Common myeloid progenitor, CD34-positive (primary cell): ENCODE measurements at regions not wholly inside any gene's neighbourhood (a gene's known extent, or its start where the extent isn't known, plus 50 kb on each side); places are given as distances from the start of the nearest gene placed in this dataset.

ENCODE experiments used
- CTCF ChIA-PET: fragments of 350-600 bp; sonication (Branson Sonifier 250); formaldehyde crosslinking; loops from one replicate; lab custom pipeline; 2021; ENCODE audit warnings: antibody characterized with exemption; lab: Charles Lee
- POLR2A ChIA-PET: fragments of 350-600 bp; sonication (Branson Sonifier 250); formaldehyde crosslinking; loops from one replicate; lab custom pipeline; 2021; ENCODE audit warnings: antibody characterized with exemption; lab: Charles Lee
- DNase-seq, 3 donors: peaks; one replicate each; pipeline versions ENCODE4 v3.0.0 to v3.0.0-alpha.2; 2013
- H3K27ac ChIP-seq, 2 experiments: 1 replicate in 1 of 2; 2 replicates in 1 of 2; pipeline ENCODE4 v1.7.0; 2013; ENCODE audit warnings: inconsistent platforms in 2 of 2, low read length in 2 of 2, mild to moderate bottlenecking in 2 of 2, low read depth in 1 of 2, moderate library complexity in 1 of 2; ENCODE audit not compliant: severe bottlenecking in 2 of 2, insufficient read depth in 1 of 2, poor library complexity in 1 of 2
- H3K27me3 ChIP-seq, 5 experiments: replicated peaks in 2 of 5; 1 replicate in 3 of 5; 2 replicates in 2 of 5; pipeline versions ENCODE4 v1.6.1 to v1.7.0; 2013; ENCODE audit warnings: low read length in 4 of 5, mild to moderate bottlenecking in 2 of 5, moderate library complexity in 2 of 5, inconsistent platforms in 1 of 5; ENCODE audit not compliant: insufficient read depth in 5 of 5, control insufficient read depth in 4 of 5
- H3K36me3 ChIP-seq, 4 experiments: 1 replicate in 2 of 4; 2 replicates in 2 of 4; pipeline versions ENCODE4 v1.6.1 to v1.7.0; 2013; ENCODE audit warnings: low read length in 3 of 4, control low read depth in 1 of 4, mild to moderate bottlenecking in 1 of 4; ENCODE audit not compliant: control insufficient read depth in 4 of 4, insufficient read depth in 4 of 4
- H3K4me1 ChIP-seq, 4 experiments: 1 replicate in 3 of 4; 2 replicates in 1 of 4; pipeline versions ENCODE4 v1.6.1 to v1.7.1; 2013; ENCODE audit warnings: low read length in 3 of 4, mild to moderate bottlenecking in 3 of 4, control low read depth in 1 of 4, inconsistent platforms in 1 of 4, moderate library complexity in 1 of 4; ENCODE audit not compliant: control insufficient read depth in 4 of 4, insufficient read depth in 4 of 4; ENCODE audit errors: control extremely low read depth in 1 of 4
- H3K4me3 ChIP-seq, 7 experiments: 1 replicate in 4 of 7; 2 replicates in 3 of 7; pipeline versions ENCODE4 v1.5.1 to v1.7.0; 2013; ENCODE audit warnings: mild to moderate bottlenecking in 7 of 7, low read length in 6 of 7, moderate library complexity in 6 of 7, inconsistent platforms in 2 of 7, low read depth in 2 of 7, control low read depth in 1 of 7; ENCODE audit not compliant: insufficient read depth in 4 of 7, control insufficient read depth in 1 of 7; ENCODE audit errors: extremely low read depth in 1 of 7
- H3K9me3 ChIP-seq, 5 experiments: 1 replicate in 4 of 5; 2 replicates in 1 of 5; pipeline versions ENCODE4 v1.6.1 to v1.7.1; 2013; ENCODE audit warnings: low read length in 4 of 5, mild to moderate bottlenecking in 2 of 5, inconsistent platforms in 1 of 5, low read depth in 1 of 5, moderate library complexity in 1 of 5; ENCODE audit not compliant: control insufficient read depth in 4 of 5, insufficient read depth in 2 of 5; ENCODE audit errors: control extremely low read depth in 1 of 5
- WGBS: methylation state at CpG from one replicate; pipeline ENCODE4 v1.1.5; 2013; ENCODE audit not compliant: insufficient coverage; 5-methylcytosine and 5-hydroxymethylcytosine counted together

DNA sequence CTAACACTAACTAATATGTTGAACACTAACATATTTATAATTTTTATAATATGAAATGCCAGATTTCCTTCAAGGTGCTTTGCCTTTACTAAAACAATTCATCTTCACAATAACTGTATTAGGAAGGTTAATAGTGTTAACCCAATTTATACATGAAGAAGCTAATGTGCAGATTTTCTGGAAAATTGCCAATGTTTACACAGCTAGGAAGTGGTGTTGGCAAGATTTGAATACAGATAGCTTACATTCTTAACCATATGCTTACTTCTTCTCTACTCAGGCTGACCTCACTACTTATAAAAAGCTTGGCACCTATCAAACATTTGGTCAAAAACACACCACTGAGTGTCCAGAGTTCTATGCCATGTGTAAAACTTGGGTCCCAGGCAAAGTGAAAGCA, 445.4 kb upstream of the ITGA1 start:
- DNase-seq, result no peak
- Histone ChIP-seq H3K36me3 (no peaks in the 10 kb centered on the region), H3K9me3 (no peaks in the 10 kb centered on the region), H3K4me1 (no peaks in the 10 kb centered on the region), H3K27me3 (no peaks in the 10 kb centered on the region), H3K27ac (no peak overlapping the region), H3K4me3 (no peak overlapping the region)
- POLR2A ChIA-PET, result no interaction called here
- CTCF ChIA-PET, result no interaction called here

- H3K27ac ChIP-seq, result no peak overlapping the region
- no peaks in the 10 kb centered on the region for H3K27me3 ChIP-seq
- ChIA-PET CTCF (no interaction called here), POLR2A (no interaction called here)
- H3K36me3 ChIP-seq, result no peaks in the 10 kb centered on the region
- H3K4me1 ChIP-seq, result no peaks in the 10 kb centered on the region
- WGBS, result 80% methylated on average over 1 of the region's 3 CpGs
- DNase-seq, result peak; percentile 1 to 7 (median 3)
- H3K9me3 ChIP-seq, result no peaks in the 10 kb centered on the region
- no peak overlapping the region for H3K4me3 ChIP-seq
Observed at GRCh38 chr5:52356311-52356918, 431.3 kb upstream of the ITGA1 start.

GRCh38 chr5:52359261-52359660, 428.5 kb upstream of the ITGA1 start:
- no peaks in the 10 kb centered on the region for H3K4me1 ChIP-seq
- H3K9me3 ChIP-seq, result no peaks in the 10 kb centered on the region
- H3K27ac ChIP-seq, result no peak overlapping the region
- no peak for DNase-seq
- POLR2A ChIA-PET, result no interaction called here
- no peak overlapping the region for H3K4me3 ChIP-seq
- CTCF ChIA-PET, result no interaction called here
- no peaks in the 10 kb centered on the region for H3K27me3 ChIP-seq
- H3K36me3 ChIP-seq, result no peaks in the 10 kb centered on the region

DNA sequence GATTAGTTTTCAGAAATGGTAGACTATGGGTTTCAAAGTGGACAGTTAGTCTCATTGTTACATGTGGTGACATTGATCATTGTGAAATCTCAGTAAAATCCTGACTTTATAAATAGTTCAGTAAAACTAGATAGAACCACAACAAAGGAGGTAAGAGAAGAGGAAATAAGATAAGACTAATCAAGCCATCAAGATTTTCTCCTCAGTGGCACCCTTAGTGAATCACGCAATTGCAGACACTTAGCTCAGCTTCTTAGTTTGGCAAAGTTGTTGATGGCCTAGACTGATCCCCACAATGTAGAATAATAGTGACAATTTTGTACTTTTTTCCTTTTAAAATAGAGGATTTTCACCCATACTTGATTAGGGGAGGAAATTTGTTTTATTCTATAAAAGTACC, 426.7 kb upstream of the ITGA1 start:
- Histone ChIP-seq H3K27ac (no peak overlapping the region), H3K36me3 (no peaks in the 10 kb centered on the region), H3K9me3 (no peaks in the 10 kb centered on the region), H3K4me3 (no peak overlapping the region), H3K27me3 (no peaks in the 10 kb centered on the region), H3K4me1 (no peaks in the 10 kb centered on the region)
- ChIA-PET CTCF (no interaction called here), POLR2A (no interaction called here)
- DNase-seq, result no peak
- WGBS, result no CpG with 5 or more reads among the region's 1 CpG

DNA sequence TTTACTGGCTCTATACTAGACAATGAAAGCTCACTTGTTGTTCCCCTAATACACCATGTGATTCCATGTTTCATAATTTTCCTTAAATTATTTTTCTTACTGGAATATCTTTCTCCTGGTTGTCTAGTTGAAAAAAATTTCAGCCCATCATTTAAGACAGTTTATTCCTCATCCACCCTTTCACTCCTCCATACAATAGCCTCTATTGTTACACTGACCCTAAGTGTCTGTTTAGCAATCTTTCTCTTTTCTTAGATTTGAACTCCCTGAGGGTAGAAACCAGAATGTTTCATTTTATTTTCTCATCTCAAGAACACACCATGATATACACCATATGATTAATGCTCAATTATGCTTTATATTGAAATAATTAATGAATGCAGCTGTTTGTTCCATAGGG, 413.4 kb upstream of the ITGA1 start:
- POLR2A ChIA-PET, result no interaction called here
- DNase-seq, result no peak
- H3K9me3 ChIP-seq, result peaks cover 0 to 1% (median 0%) of the 10 kb centered on the region in 5 experiments
- CTCF ChIA-PET, result no interaction called here
- no peak overlapping the region for H3K27ac ChIP-seq
- H3K36me3 ChIP-seq, result no peaks in the 10 kb centered on the region
- no peaks in the 10 kb centered on the region for H3K27me3 ChIP-seq
- H3K4me3 ChIP-seq, result no peak overlapping the region
- no peaks in the 10 kb centered on the region for H3K4me1 ChIP-seq

DNA sequence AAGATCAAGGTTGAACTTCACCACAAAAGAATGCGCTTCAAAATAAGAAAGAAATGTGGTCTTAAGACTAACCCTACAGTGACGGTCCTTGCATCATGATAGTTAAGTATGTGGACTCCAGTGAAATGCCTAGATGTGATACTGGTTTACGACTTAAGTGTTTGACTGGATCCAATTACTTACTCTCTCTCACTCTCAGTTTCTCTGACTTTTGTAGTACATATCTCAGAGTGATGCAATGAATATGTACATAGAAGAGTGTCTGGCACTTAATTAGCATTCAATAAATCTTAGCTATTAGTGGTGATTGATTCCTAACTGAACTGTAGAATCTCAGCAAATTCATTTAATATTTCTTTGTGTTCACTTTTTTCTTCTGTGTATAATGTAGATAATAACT, 411.7 kb upstream of the ITGA1 start:
- Histone ChIP-seq H3K27me3 (no peaks in the 10 kb centered on the region), H3K27ac (no peak overlapping the region), H3K9me3 (peaks cover 0 to 1% (median 0%) of the 10 kb centered on the region in 5 experiments), H3K4me3 (no peak overlapping the region), H3K4me1 (no peaks in the 10 kb centered on the region), H3K36me3 (no peaks in the 10 kb centered on the region)
- ChIA-PET POLR2A (no interaction called here), CTCF (no interaction called here)
- 100% methylated on average over 2 of the region's 3 CpGs for WGBS
- no peak for DNase-seq

GRCh38 chr5:52376592-52376991, 411.1 kb upstream of the ITGA1 start:
- H3K27ac ChIP-seq, result no peak overlapping the region
- H3K4me1 ChIP-seq, result no peaks in the 10 kb centered on the region
- POLR2A ChIA-PET, result no interaction called here
- no peaks in the 10 kb centered on the region for H3K36me3 ChIP-seq
- no peak overlapping the region for H3K4me3 ChIP-seq
- 97% methylated on average over 7 of the region's 7 CpGs for WGBS
- CTCF ChIA-PET, result no interaction called here
- H3K9me3 ChIP-seq, result peaks cover 0 to 1% (median 0%) of the 10 kb centered on the region in 5 experiments
- DNase-seq, result no peak
- no peaks in the 10 kb centered on the region for H3K27me3 ChIP-seq
